H1 (cell line): ENCODE measurements at regions not wholly inside any gene's neighbourhood (a gene's known extent, or its start where the extent isn't known, plus 50 kb on each side); places are given as distances from the start of the nearest gene placed in this dataset.

Experiments
- CTCF ChIA-PET: fragments of 300-600 bp; sonication (Branson Sonifier 250); formaldehyde crosslinking; loops from one replicate; lab custom pipeline; 2021; ENCODE audit not compliant: partially characterized antibody; lab: Charles Lee
- POLR2A ChIA-PET: fragments of 300-600 bp; sonication (Branson Sonifier 250); formaldehyde crosslinking; loops from one replicate; lab custom pipeline; 2021; ENCODE audit warnings: inconsistent platforms; ENCODE audit not compliant: partially characterized antibody; lab: Charles Lee
- DNase-seq, 2 experiments: peaks; one replicate each; pipeline versions ENCODE4 v3.0.0 to v3.0.0-alpha.2; 2010 to 2022; ENCODE audit warnings: low spot score in 2 of 2, low read depth in 1 of 2, mixed read lengths in 1 of 2
- FAIRE-seq: peaks from 2 replicates; lab custom pipeline; 2011; peaks lifted over from hg19 to GRCh38; lab: Jason Lieb, UNC
- H2AFZ ChIP-seq: 2 replicates; pipeline ENCODE4 v1.8.1; 2012; ENCODE audit warnings: low read length, inconsistent platforms
- H2AK5ac ChIP-seq: 2 replicates; pipeline ENCODE4 v1.6.1; 2013; ENCODE audit warnings: low read depth, low read length
- H2BK120ac ChIP-seq: replicated peaks from 2 replicates; pipeline ENCODE3; 2013; ENCODE audit warnings: low read depth, low read length, inconsistent platforms
- H2BK12ac ChIP-seq: 2 replicates; pipeline ENCODE4 v1.6.1; 2013; ENCODE audit warnings: low read depth, low read length
- H2BK15ac ChIP-seq: 2 replicates; pipeline ENCODE4 v1.6.1; 2013; ENCODE audit warnings: low read length
- H2BK20ac ChIP-seq: 2 replicates; pipeline ENCODE4 v1.6.1; 2013; ENCODE audit warnings: low read length
- H2BK5ac ChIP-seq: 2 replicates; pipeline ENCODE4 v1.6.1; 2013; ENCODE audit warnings: low read depth, low read length
- H3K14ac ChIP-seq: 2 replicates; pipeline ENCODE4 v1.6.1; 2013; ENCODE audit warnings: inconsistent platforms; ENCODE audit not compliant: insufficient read length
- H3K18ac ChIP-seq: 2 replicates; pipeline ENCODE4 v1.6.1; 2013; ENCODE audit warnings: low read length; ENCODE audit errors: extremely low read depth
- H3K23ac ChIP-seq: 2 replicates; pipeline ENCODE4 v1.6.1; 2013; ENCODE audit warnings: inconsistent platforms; ENCODE audit not compliant: insufficient read length
- H3K23me2 ChIP-seq: 2 replicates; pipeline ENCODE4 v1.6.1; 2013; ENCODE audit warnings: low read depth, low read length
- H3K27ac ChIP-seq: 2 replicates; pipeline ENCODE4 v1.6.1; 2011; ENCODE audit warnings: low read depth, low read length, inconsistent platforms
- H3K27me3 ChIP-seq, 4 experiments: replicated peaks in 1 of 4; 1 replicate in 1 of 4; 2 replicates in 3 of 4; pipeline versions ENCODE4 v1.6.1 to v1.8.1; 2011 to 2013; ENCODE audit warnings: low read length in 3 of 4, mild to moderate bottlenecking in 3 of 4, inconsistent platforms in 2 of 4, mixed read lengths in 2 of 4, moderate library complexity in 1 of 4; ENCODE audit not compliant: control insufficient read depth in 3 of 4, insufficient read depth in 3 of 4; ENCODE audit errors: extremely low read depth in 1 of 4
- H3K36me3 ChIP-seq, 4 experiments: 2 replicates each; pipeline versions ENCODE4 v1.6.1 to v1.8.1; 2011 to 2013; ENCODE audit warnings: mild to moderate bottlenecking in 4 of 4, low read length in 3 of 4, moderate library complexity in 2 of 4, control low read depth in 1 of 4, inconsistent platforms in 1 of 4; ENCODE audit not compliant: insufficient read depth in 4 of 4, control insufficient read depth in 2 of 4
- H3K4ac ChIP-seq: replicated peaks from 2 replicates; pipeline ENCODE3; 2013; ENCODE audit warnings: low read length, low read depth, mixed read lengths, inconsistent platforms; ENCODE audit not compliant: insufficient read length
- H3K4me1 ChIP-seq, 4 experiments: replicated peaks in 1 of 4; 1 replicate in 1 of 4; 2 replicates in 3 of 4; pipeline versions ENCODE4 v1.6.1 to v1.8.1; 2011 to 2013; ENCODE audit warnings: low read length in 3 of 4, inconsistent platforms in 2 of 4, mixed read lengths in 1 of 4; ENCODE audit not compliant: insufficient read depth in 4 of 4, control insufficient read depth in 3 of 4
- H3K4me2 ChIP-seq, 2 experiments: 2 replicates each; pipeline versions ENCODE4 v1.6.1 to v1.8.1; 2011 to 2013; ENCODE audit warnings: low read depth in 2 of 2, low read length in 2 of 2, control low read depth in 1 of 2, inconsistent platforms in 1 of 2, mild to moderate bottlenecking in 1 of 2; ENCODE audit not compliant: insufficient read depth in 1 of 2
- H3K4me3 ChIP-seq, 4 experiments: fragments of 200-600, 300-600 bp in 1 of 4; sonication (generic), shearing (Covaris generic), sonication (Bioruptor Twin) in 1 of 4; 2 replicates each; pipeline versions ENCODE4 v1.5.1 to v1.8.1; 2011 to 2016; ENCODE audit warnings: low read length in 4 of 4, low read depth in 3 of 4, control low read depth in 2 of 4, inconsistent platforms in 2 of 4, mild to moderate bottlenecking in 2 of 4, mixed read lengths in 1 of 4, moderate library complexity in 1 of 4; ENCODE audit not compliant: insufficient read depth in 2 of 4; ENCODE audit errors: extremely low read depth in 1 of 4
- H3K56ac ChIP-seq: replicated peaks from 2 replicates; pipeline ENCODE3; 2013; ENCODE audit warnings: low read depth, mild to moderate bottlenecking, mixed read lengths, low read length, inconsistent platforms; ENCODE audit not compliant: insufficient read length
- H3K79me1 ChIP-seq: 2 replicates; pipeline ENCODE4 v1.6.1; 2013; ENCODE audit warnings: low read depth, low read length, control low read depth
- H3K79me2 ChIP-seq, 2 experiments: 2 replicates each; pipeline versions ENCODE4 v1.6.1 to v1.8.1; 2012 to 2013; ENCODE audit warnings: low read length in 2 of 2, mild to moderate bottlenecking in 2 of 2, inconsistent platforms in 1 of 2; ENCODE audit not compliant: insufficient read depth in 2 of 2, control insufficient read depth in 1 of 2
- H3K9ac ChIP-seq, 4 experiments: replicated peaks in 1 of 4; 1 replicate in 1 of 4; 2 replicates in 3 of 4; pipeline versions ENCODE4 v1.6.1 to v1.8.1; 2011 to 2013; ENCODE audit warnings: low read depth in 3 of 4, low read length in 3 of 4, control low read depth in 2 of 4, mild to moderate bottlenecking in 2 of 4, moderate library complexity in 2 of 4, inconsistent platforms in 1 of 4; ENCODE audit errors: extremely low read depth in 1 of 4
- H3K9me3 ChIP-seq, 2 experiments: 2 replicates each; pipeline versions ENCODE4 v1.6.1 to v1.8.1; 2012 to 2013; ENCODE audit warnings: mild to moderate bottlenecking in 2 of 2, moderate library complexity in 2 of 2, control low read depth in 1 of 2, inconsistent platforms in 1 of 2, low read depth in 1 of 2, low read length in 1 of 2, mixed read lengths in 1 of 2; ENCODE audit not compliant: insufficient read depth in 2 of 2
- H4K20me1 ChIP-seq, 2 experiments: replicated peaks in 1 of 2; 2 replicates each; pipeline versions ENCODE3 to v1.8.1; 2011 to 2013; ENCODE audit warnings: inconsistent platforms in 2 of 2, low read length in 2 of 2, mild to moderate bottlenecking in 1 of 2; ENCODE audit not compliant: insufficient read depth in 2 of 2, control insufficient read depth in 1 of 2
- H4K5ac ChIP-seq: 2 replicates; pipeline ENCODE4 v1.6.1; 2013; ENCODE audit warnings: low read length, low read depth, mixed read lengths, inconsistent platforms; ENCODE audit not compliant: insufficient read length
- H4K8ac ChIP-seq: 2 replicates; pipeline ENCODE4 v1.8.0; 2013; ENCODE audit warnings: mild to moderate bottlenecking, moderate library complexity, low read length, inconsistent platforms; ENCODE audit not compliant: insufficient read depth; ENCODE audit errors: extremely low read depth
- H4K91ac ChIP-seq: replicated peaks from 2 replicates; pipeline ENCODE3; 2013; ENCODE audit warnings: low read length, mixed read lengths, inconsistent platforms; ENCODE audit not compliant: insufficient read length
- ASH2L ChIP-seq: fragments of 200-600, 300-600 bp; sonication (generic); IDR thresholded peaks from one replicate; pipeline ENCODE4 v1.7.1; 2017; ENCODE audit warnings: low read length
- POU5F1 ChIP-seq: IDR thresholded peaks from 2 replicates; pipeline ENCODE4 v1.6.1; 2011; ENCODE audit warnings: low read depth, mild to moderate bottlenecking, low read length, moderate library complexity
- WGBS, 2 experiments: shearing (Covaris generic) in 1 of 2; methylation state at CpG; one replicate each; pipeline versions ENCODE4 v1.1.6 to v1.1.7; 2013 to 2015; ENCODE audit warnings: low lambda C conversion rate in 2 of 2, mixed read lengths in 2 of 2, inconsistent platforms in 1 of 2, low coverage in 1 of 2, missing lambda C conversion rate in 1 of 2; ENCODE audit not compliant: insufficient replicate concordance in 2 of 2, insufficient coverage in 1 of 2, insufficient read length in 1 of 2; ENCODE audit errors: extremely low coverage in 1 of 2, missing lambda C conversion rate in 1 of 2; 5-methylcytosine and 5-hydroxymethylcytosine counted together

DNA sequence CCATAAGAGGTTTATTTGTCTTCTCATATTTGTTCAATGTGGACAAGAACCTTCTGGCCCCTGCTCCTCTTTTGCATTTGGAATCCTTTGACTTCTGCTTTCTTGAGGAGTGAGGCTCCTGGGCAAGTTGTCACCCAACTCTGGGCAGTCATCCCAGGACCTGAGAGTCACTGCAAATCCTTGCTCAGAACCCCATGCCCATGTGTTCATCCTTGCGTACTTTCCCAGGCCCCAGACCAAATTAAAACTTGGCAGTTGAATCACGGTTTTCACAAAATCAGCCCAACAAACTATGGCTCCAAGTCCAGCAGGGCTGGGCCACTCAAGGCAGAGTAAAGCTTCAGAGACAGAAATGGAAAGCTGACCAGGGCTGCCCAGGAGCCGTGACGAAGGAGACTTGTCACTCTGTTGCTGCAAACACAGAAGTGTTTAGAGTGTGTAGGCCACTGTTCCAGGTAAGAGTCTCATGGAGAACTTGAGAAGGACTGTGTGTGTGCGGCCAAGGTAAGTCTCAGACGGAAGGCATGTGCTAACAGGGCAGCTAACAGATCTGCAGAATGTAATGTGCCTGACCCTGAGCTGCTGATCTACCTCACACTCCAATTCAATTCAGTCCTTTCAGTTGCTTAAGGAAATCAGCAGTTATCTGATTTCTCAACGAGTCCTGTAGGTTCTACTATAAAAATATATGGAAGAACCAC, 549.4 kb upstream of the HS6ST1 start:
- no peaks in the 10 kb centered on the region for H3K23me2 ChIP-seq
- H3K4me1 ChIP-seq, result no peaks in the 10 kb centered on the region; a peak in 1 of 7 replicates
- 0 out of 2 replicates have a peak overlapping the region, but pooled peaks have one; percentile 48 for H2BK5ac ChIP-seq
- no peak overlapping the region for H3K56ac ChIP-seq
- no peaks in the 10 kb centered on the region for H3K79me2 ChIP-seq
- H2BK120ac ChIP-seq, result no peak overlapping the region
- no peak overlapping the region for H3K14ac ChIP-seq
- no peak overlapping the region for H4K8ac ChIP-seq
- H2BK12ac ChIP-seq, result no peak overlapping the region
- no peak overlapping the region for H2AFZ ChIP-seq
- CTCF ChIA-PET, result no interaction called here
- no peak overlapping the region for H3K27ac ChIP-seq
- FAIRE-seq (no peak), DNase-seq (no peak)
- H3K79me1 ChIP-seq, result no peaks in the 10 kb centered on the region
- 92% methylated on average over 7 of the region's 7 CpGs; no CpG with 5 or more reads in 1 of the 2 experiments for whole genome bisulfite sequencing, 2 experiments
- H3K4me2 ChIP-seq, result no peak overlapping the region
- no peak overlapping the region for H2BK15ac ChIP-seq
- H3K4ac ChIP-seq, result no peak overlapping the region
- no peak overlapping the region for H2BK20ac ChIP-seq
- no peak overlapping the region for H4K91ac ChIP-seq
- TF ChIP-seq POU5F1, result no peak
- TF ChIP-seq ASH2L, result no peak
- H3K18ac ChIP-seq, result no peak overlapping the region
- H2AK5ac ChIP-seq, result no peak overlapping the region
- H3K23ac ChIP-seq, result no peak overlapping the region
- H4K20me1 ChIP-seq, result no peaks in the 10 kb centered on the region
- H3K36me3 ChIP-seq, result no peaks in the 10 kb centered on the region
- POLR2A ChIA-PET, result no interaction called here
- no peak overlapping the region for H3K4me3 ChIP-seq
- H3K9ac ChIP-seq, result no peak overlapping the region
- no peaks in the 10 kb centered on the region for H3K9me3 ChIP-seq
- H4K5ac ChIP-seq, result no peak overlapping the region
- H3K27me3 ChIP-seq, result no peaks in the 10 kb centered on the region
